ENCODE measurements at regions not wholly inside any gene's neighbourhood (a gene's known extent, or its start where the extent isn't known, plus 50 kb on each side); places are given as distances from the start of the nearest gene placed in this dataset.

DNA sequence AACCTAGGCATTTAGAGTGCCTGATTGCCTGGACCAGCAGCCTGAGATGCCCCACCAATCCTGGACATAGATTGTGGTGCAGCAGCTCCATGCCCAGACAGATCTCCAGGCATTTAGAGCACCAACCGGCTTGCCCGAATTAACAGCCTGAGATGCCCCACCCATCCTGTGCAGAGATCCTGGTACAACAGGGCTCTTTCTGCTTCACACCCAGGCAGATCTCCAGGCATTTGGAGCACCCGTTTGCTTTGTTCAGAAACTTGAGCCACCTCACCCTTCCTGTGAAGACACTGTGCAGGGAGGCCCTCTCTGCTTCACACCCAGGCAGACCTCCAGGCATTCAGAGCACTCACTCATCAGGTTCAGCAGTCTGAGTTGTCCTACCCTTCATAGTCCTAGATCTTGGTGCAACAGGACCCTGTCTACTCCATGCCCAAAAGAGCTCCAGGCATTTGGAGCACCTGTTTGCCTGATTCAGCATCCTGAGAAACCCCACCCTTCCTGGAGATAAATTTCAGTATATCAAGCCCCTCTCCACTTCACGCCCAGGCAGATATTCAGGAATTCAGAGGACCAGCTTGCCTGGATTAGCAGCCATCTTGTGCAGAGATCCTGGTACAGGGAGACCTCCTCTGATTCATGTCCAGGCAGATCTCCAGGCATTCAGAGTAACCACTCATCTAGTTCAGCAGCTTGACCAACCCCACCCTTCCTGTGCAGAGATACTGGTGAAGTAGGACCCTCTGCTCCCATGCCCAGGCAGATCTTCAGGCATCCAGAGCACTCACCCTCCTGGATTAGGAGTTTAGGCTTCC is 189.2 kb upstream of the FERMT1 start:
- TF ChIP-seq POLR2A (IDR thresholded peaks at IDR 0.05; ENCODE audit: low read depth, low read length) (no peak), TAF1 (IDR thresholded peaks at IDR 0.05; ENCODE audit: low read depth, low read length) (no peak), POLR2AphosphoS5 (IDR thresholded peaks at IDR 0.05; ENCODE audit: low read depth, low read length) (no peak), POU2F2 (IDR thresholded peaks at IDR 0.05; ENCODE audit: low read depth, low read length) (no peak)

Measured in GM12891 (cell line).